AG10803 (cell line): ENCODE measurements at regions not wholly inside any gene's neighbourhood (a gene's known extent, or its start where the extent isn't known, plus 50 kb on each side); places are given as distances from the start of the nearest gene placed in this dataset.

Experiments
- DNase-seq: peaks from one replicate; pipeline ENCODE4 v3.0.0; 2010; ENCODE audit warnings: low read depth
- H3K4me3 ChIP-seq: 2 replicates; pipeline ENCODE4 v1.5.1; 2011; ENCODE audit warnings: mild to moderate bottlenecking, low read length, control low read depth
- CTCF ChIP-seq: conservative IDR thresholded peaks from 2 replicates; pipeline ENCODE4 v1.5.1; 2011; ENCODE audit warnings: mild to moderate bottlenecking, low read length, control low read depth, inconsistent platforms

- TF ChIP-seq CTCF, result no peak
- no peak for DNase-seq
- H3K4me3 ChIP-seq, result no peak overlapping the region
These were observed 906.0 kb downstream of the VRK1 start for GRCh38 chr14:97703006-97703760.

GRCh38 chr14:97704316-97704885 lies 907.2 kb downstream of the VRK1 start:
- TF ChIP-seq CTCF, result no peak
- no peak for DNase-seq
- no peak overlapping the region for H3K4me3 ChIP-seq

- no peak for DNase-seq
- no peak for TF ChIP-seq CTCF
- H3K4me3 ChIP-seq, result no peak overlapping the region
These were observed 907.9 kb downstream of the VRK1 start for GRCh38 chr14:97705107-97705506.

GRCh38 chr14:97705976-97706375 lies 908.8 kb downstream of the VRK1 start:
- DNase-seq, result no peak
- no peak for TF ChIP-seq CTCF
- no peak overlapping the region for H3K4me3 ChIP-seq

GRCh38 chr14:97706819-97707218 lies 909.6 kb downstream of the VRK1 start:
- TF ChIP-seq CTCF, result no peak
- H3K4me3 ChIP-seq, result no peak overlapping the region
- DNase-seq, result no peak

- no peak for DNase-seq
- H3K4me3 ChIP-seq, result no peak overlapping the region
- TF ChIP-seq CTCF, result no peak
These were observed 910.4 kb downstream of the VRK1 start for GRCh38 chr14:97707603-97708002.

GRCh38 chr14:97709552-97709951 lies 912.4 kb downstream of the VRK1 start:
- no peak for DNase-seq
- no peak overlapping the region for H3K4me3 ChIP-seq
- TF ChIP-seq CTCF, result no peak
